ENCODE measurements at regions not wholly inside any gene's neighbourhood (a gene's known extent, or its start where the extent isn't known, plus 50 kb on each side); places are given as distances from the start of the nearest gene placed in this dataset.

DNA sequence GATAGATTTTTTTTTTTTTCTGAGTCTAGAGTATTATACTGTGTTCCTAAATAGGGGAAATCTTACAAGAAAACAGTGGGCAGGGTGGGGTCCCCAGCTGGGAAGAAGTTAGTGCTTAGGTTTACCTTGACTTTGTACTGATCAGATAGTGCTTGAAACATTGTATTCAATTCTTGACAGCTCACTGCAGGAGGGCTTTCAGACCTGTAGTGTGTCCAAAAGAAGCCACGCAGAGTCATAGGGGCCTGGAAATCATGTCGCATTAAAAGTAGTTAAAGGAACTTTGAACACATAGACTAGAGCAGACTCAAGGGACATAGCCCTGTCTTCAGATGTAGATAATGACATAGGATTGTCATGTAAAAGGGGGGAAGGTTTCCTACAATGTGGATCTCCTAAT, 215.4 kb upstream of the NR4A3 start:
- no peaks in the 10 kb centered on the region for H3K9me2 ChIP-seq (replicated peaks; ENCODE audit: control insufficient read depth, low read length)
- no peaks in the 10 kb centered on the region for H3K9me3 ChIP-seq (ENCODE audit: control insufficient read depth, insufficient read depth, low read length)
- no peaks in the 10 kb centered on the region for H3K4me1 ChIP-seq (ENCODE audit: control insufficient read depth, low read length)
- no peaks in the 10 kb centered on the region for H3K79me2 ChIP-seq (ENCODE audit: control insufficient read depth, low read length)
- H3F3A ChIP-seq (ENCODE audit: control insufficient read depth, insufficient read depth), result no peaks in the 10 kb centered on the region
- H3K4me2 ChIP-seq (ENCODE audit: low read length), result no peak overlapping the region
- no peaks in the 10 kb centered on the region for H4K20me1 ChIP-seq (ENCODE audit: control insufficient read depth, insufficient read depth, low read depth, low read length)
- no peak overlapping the region for H3K27ac ChIP-seq (ENCODE audit: low read depth, low read length)
- TF ChIP-seq EZH2phosphoT487 (IDR thresholded peaks at IDR 0.05; ENCODE audit: borderline replicate concordance, low read length), result no peak
- TF ChIP-seq, protein P1, sequence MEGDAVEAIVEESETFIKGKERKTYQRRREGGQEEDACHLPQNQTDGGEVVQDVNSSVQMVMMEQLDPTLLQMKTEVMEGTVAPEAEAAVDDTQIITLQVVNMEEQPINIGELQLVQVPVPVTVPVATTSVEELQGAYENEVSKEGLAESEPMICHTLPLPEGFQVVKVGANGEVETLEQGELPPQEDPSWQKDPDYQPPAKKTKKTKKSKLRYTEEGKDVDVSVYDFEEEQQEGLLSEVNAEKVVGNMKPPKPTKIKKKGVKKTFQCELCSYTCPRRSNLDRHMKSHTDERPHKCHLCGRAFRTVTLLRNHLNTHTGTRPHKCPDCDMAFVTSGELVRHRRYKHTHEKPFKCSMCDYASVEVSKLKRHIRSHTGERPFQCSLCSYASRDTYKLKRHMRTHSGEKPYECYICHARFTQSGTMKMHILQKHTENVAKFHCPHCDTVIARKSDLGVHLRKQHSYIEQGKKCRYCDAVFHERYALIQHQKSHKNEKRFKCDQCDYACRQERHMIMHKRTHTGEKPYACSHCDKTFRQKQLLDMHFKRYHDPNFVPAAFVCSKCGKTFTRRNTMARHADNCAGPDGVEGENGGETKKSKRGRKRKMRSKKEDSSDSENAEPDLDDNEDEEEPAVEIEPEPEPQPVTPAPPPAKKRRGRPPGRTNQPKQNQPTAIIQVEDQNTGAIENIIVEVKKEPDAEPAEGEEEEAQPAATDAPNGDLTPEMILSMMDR (IDR thresholded peaks at IDR 0.05; ENCODE audit: low read depth, low read length, poor library complexity, severe bottlenecking), result no peak
- no peaks in the 10 kb centered on the region for H3K27me3 ChIP-seq (ENCODE audit: control insufficient read depth, low read length)
- H3K36me3 ChIP-seq (ENCODE audit: control insufficient read depth, low read length), result no peaks in the 10 kb centered on the region
- H3K4me3 ChIP-seq (ENCODE audit: low read length), result no peak overlapping the region

DNA sequence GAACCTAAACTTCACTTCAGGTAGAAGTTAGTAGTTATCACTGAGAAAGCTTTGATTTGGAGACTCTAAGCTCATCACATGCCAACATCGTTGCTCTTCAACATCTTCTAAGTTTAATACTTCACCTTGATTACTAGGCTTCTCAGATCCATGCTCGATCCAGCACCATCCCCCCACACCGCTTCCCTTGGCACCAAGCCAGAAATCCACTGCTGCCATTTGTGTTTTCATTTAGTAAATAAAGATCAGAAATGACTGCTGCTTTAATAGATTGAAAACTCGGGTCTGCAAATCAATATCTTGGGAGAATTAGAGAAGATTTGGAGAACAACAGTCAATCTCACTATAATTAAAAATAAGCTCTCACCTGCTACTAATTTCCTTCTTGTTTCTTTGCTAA, 214.7 kb upstream of the NR4A3 start:
- Histone ChIP-seq H3K36me3 (ENCODE audit: control insufficient read depth, low read length) (no peaks in the 10 kb centered on the region), H3K9me3 (ENCODE audit: control insufficient read depth, insufficient read depth, low read length) (no peaks in the 10 kb centered on the region), H3K27me3 (ENCODE audit: control insufficient read depth, low read length) (no peaks in the 10 kb centered on the region), H3K4me1 (ENCODE audit: control insufficient read depth, low read length) (no peaks in the 10 kb centered on the region), H3K4me2 (ENCODE audit: low read length) (no peak overlapping the region), H3K79me2 (ENCODE audit: control insufficient read depth, low read length) (no peaks in the 10 kb centered on the region), H3K27ac (ENCODE audit: low read depth, low read length) (no peak overlapping the region), H3K4me3 (ENCODE audit: low read length) (no peak overlapping the region), H3F3A (ENCODE audit: control insufficient read depth, insufficient read depth) (no peaks in the 10 kb centered on the region), H3K9me2 (replicated peaks; ENCODE audit: control insufficient read depth, low read length) (no peaks in the 10 kb centered on the region), H4K20me1 (ENCODE audit: control insufficient read depth, insufficient read depth, low read depth, low read length) (no peaks in the 10 kb centered on the region)
- TF ChIP-seq, protein P1 (IDR thresholded peaks at IDR 0.05; ENCODE audit: low read depth, low read length, poor library complexity, severe bottlenecking), result no peak
- TF ChIP-seq EZH2phosphoT487 (IDR thresholded peaks at IDR 0.05; ENCODE audit: borderline replicate concordance, low read length), result no peak

DNA sequence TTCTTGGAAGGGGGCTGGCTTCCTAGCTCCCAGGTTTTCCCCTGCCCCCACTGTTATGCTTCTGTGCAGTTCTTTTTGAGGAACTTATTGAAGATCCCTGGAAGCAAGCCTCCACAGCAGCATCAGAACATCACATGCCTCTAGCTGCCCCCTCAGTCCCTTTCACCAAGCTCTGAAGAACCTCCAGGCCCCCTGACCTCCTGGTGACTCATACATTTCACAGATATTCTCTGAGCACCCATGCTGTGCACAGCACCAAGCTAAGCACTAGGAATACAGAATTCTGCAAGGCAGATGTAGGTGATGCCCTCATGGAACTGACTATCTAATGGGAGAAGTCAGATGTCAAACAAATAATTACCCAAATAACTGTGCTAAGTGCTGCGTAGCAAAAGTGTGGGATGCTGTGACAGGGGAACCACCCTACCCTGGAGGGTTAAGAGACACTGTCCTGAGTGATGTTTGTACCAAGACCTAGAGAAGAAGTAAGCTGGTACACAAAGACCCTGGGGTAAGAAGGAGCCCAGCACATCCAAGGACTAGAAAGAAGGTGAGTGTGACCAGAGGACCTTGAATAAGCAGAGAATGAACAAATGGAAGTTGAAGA, 213.7 kb upstream of the NR4A3 start:
- H3F3A ChIP-seq (ENCODE audit: control insufficient read depth, insufficient read depth), result no peaks in the 10 kb centered on the region

DNA sequence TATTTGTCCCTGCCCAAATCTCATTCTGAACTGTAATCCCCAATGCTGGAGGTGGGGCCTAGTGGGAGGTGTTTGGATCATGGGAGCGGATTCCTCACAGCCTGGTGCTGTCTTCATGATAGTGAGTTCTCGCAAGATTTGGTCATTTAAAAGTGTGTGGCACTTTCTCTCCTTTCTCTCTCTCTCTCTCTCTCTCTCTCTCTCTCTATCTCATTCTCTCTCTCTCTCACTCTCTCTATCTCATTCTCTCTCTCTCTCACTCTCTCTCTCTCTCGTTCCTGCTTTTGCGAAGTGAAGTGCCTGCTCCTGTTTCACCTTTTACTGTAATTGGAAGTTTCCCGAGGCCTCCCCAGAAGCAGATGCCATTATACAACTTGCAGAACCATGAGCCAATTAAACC, 207.3 kb upstream of the NR4A3 start:
- H3F3A ChIP-seq (ENCODE audit: control insufficient read depth, insufficient read depth), result no peaks in the 10 kb centered on the region
- H3K4me2 ChIP-seq (ENCODE audit: low read length), result no peak overlapping the region
- no peak overlapping the region for H3K4me3 ChIP-seq (ENCODE audit: low read length)
- H3K27ac ChIP-seq (ENCODE audit: low read depth, low read length), result no peak overlapping the region
- H3K4me1 ChIP-seq (ENCODE audit: control insufficient read depth, low read length), result no peaks in the 10 kb centered on the region
- H3K79me2 ChIP-seq (ENCODE audit: control insufficient read depth, low read length), result no peaks in the 10 kb centered on the region
- TF ChIP-seq EZH2phosphoT487 (IDR thresholded peaks at IDR 0.05; ENCODE audit: borderline replicate concordance, low read length), result no peak
- no peaks in the 10 kb centered on the region for H4K20me1 ChIP-seq (ENCODE audit: control insufficient read depth, insufficient read depth, low read depth, low read length)
- H3K9me3 ChIP-seq (ENCODE audit: control insufficient read depth, insufficient read depth, low read length), result no peaks in the 10 kb centered on the region
- no peaks in the 10 kb centered on the region for H3K27me3 ChIP-seq (ENCODE audit: control insufficient read depth, low read length)
- H3K9me2 ChIP-seq (replicated peaks; ENCODE audit: control insufficient read depth, low read length), result no peaks in the 10 kb centered on the region
- H3K36me3 ChIP-seq (ENCODE audit: control insufficient read depth, low read length), result no peaks in the 10 kb centered on the region

More for the DNA sequence above, 213.7 kb upstream of the NR4A3 start:
- H4K20me1 ChIP-seq (ENCODE audit: control insufficient read depth, insufficient read depth, low read depth, low read length), result no peaks in the 10 kb centered on the region
- no peaks in the 10 kb centered on the region for H3K79me2 ChIP-seq (ENCODE audit: control insufficient read depth, low read length)
- no peak overlapping the region for H3K4me3 ChIP-seq (ENCODE audit: low read length)
- no peak for TF ChIP-seq EZH2phosphoT487 (IDR thresholded peaks at IDR 0.05; ENCODE audit: borderline replicate concordance, low read length)
- no peak overlapping the region for H3K27ac ChIP-seq (ENCODE audit: low read depth, low read length)
- H3K36me3 ChIP-seq (ENCODE audit: control insufficient read depth, low read length), result no peaks in the 10 kb centered on the region
- H3K27me3 ChIP-seq (ENCODE audit: control insufficient read depth, low read length), result no peaks in the 10 kb centered on the region
- no peaks in the 10 kb centered on the region for H3K9me2 ChIP-seq (replicated peaks; ENCODE audit: control insufficient read depth, low read length)
- no peaks in the 10 kb centered on the region for H3K4me1 ChIP-seq (ENCODE audit: control insufficient read depth, low read length)
- no peaks in the 10 kb centered on the region for H3K9me3 ChIP-seq (ENCODE audit: control insufficient read depth, insufficient read depth, low read length)
- H3K4me2 ChIP-seq (ENCODE audit: low read length), result no peak overlapping the region

Measured in DOHH2 (cell line).